Fibroblast of lung (primary cell): ENCODE measurements at regions not wholly inside any gene's neighbourhood (a gene's known extent, or its start where the extent isn't known, plus 50 kb on each side); places are given as distances from the start of the nearest gene placed in this dataset.

Experiments used
- DNase-seq, 2 donors: peaks; one replicate each; pipeline versions ENCODE4 v3.0.0 to v3.0.0-alpha.2; 2010; ENCODE audit warnings: low read depth in 2 of 2
- H2AFZ ChIP-seq: 2 replicates; pipeline ENCODE4 v1.5.1; 2012; ENCODE audit warnings: low read length, control low read depth, inconsistent platforms
- H3K27ac ChIP-seq: 2 replicates; pipeline ENCODE4 v1.5.1; 2011; ENCODE audit warnings: low read length, control low read depth; ENCODE audit not compliant: insufficient read depth
- H3K27me3 ChIP-seq: 2 replicates; pipeline ENCODE4 v1.5.1; 2011; ENCODE audit warnings: mild to moderate bottlenecking, low read length; ENCODE audit not compliant: control insufficient read depth, insufficient read depth
- H3K36me3 ChIP-seq: 2 replicates; pipeline ENCODE4 v1.5.1; 2011; ENCODE audit warnings: low read length; ENCODE audit not compliant: control insufficient read depth, insufficient read depth
- H3K4me1 ChIP-seq: 2 replicates; pipeline ENCODE4 v1.5.1; 2011; ENCODE audit warnings: low read length; ENCODE audit not compliant: control insufficient read depth, insufficient read depth; ENCODE audit errors: extremely low read depth
- H3K4me2 ChIP-seq: 2 replicates; pipeline ENCODE4 v1.5.1; 2011; ENCODE audit warnings: low read length, control low read depth; ENCODE audit not compliant: insufficient read depth; ENCODE audit errors: extremely low read depth
- H3K4me3 ChIP-seq, 4 experiments: fragments of 200-600 bp in 1 of 4; sonication (generic) in 1 of 4; replicated peaks in 1 of 4; 2 replicates each; pipeline ENCODE4 v1.5.1; 2011 to 2016; ENCODE audit warnings: low read length in 4 of 4, low read depth in 3 of 4, mild to moderate bottlenecking in 3 of 4, control low read depth in 2 of 4, inconsistent platforms in 1 of 4, mixed read lengths in 1 of 4; ENCODE audit not compliant: insufficient read depth in 1 of 4; ENCODE audit errors: control extremely low read depth in 1 of 4
- H3K79me2 ChIP-seq: 2 replicates; pipeline ENCODE4 v1.5.1; 2012; ENCODE audit warnings: mild to moderate bottlenecking, low read length, inconsistent platforms; ENCODE audit not compliant: control insufficient read depth, insufficient read depth
- H3K9ac ChIP-seq: 2 replicates; pipeline ENCODE4 v1.5.1; 2011; ENCODE audit warnings: mild to moderate bottlenecking, low read length, control low read depth; ENCODE audit not compliant: insufficient read depth
- H3K9me3 ChIP-seq: 2 replicates; pipeline ENCODE4 v1.5.1; 2012; ENCODE audit warnings: low read depth, low read length; ENCODE audit not compliant: control insufficient read depth, insufficient read depth
- H4K20me1 ChIP-seq: 2 replicates; pipeline ENCODE4 v1.5.1; 2011; ENCODE audit warnings: low read length; ENCODE audit not compliant: control insufficient read depth, insufficient read depth; ENCODE audit errors: extremely low read depth
- CTCF ChIP-seq, 2 donors: IDR thresholded peaks in 1 of 2; conservative IDR thresholded peaks in 1 of 2; 1 replicate in 1 of 2; 2 replicates in 1 of 2; pipeline ENCODE4 v1.5.1; 2011 to 2012; ENCODE audit warnings: low read length in 2 of 2, control low read depth in 1 of 2, inconsistent platforms in 1 of 2, low read depth in 1 of 2, mild to moderate bottlenecking in 1 of 2
- EZH2 ChIP-seq: IDR thresholded peaks from 2 replicates; pipeline ENCODE4 v1.5.1; 2012; ENCODE audit warnings: low read length, control low read depth, mild to moderate bottlenecking; ENCODE audit errors: missing control alignments

GRCh38 chr4:7141151-7141834 is 51.0 kb upstream of the SORCS2 start:
- H3K27ac ChIP-seq: no peak overlapping the region
- H3K79me2 ChIP-seq: no peaks in the 10 kb centered on the region
- no peaks in the 10 kb centered on the region for H3K4me1 ChIP-seq
- no peaks in the 10 kb centered on the region for H3K9me3 ChIP-seq
- H4K20me1 ChIP-seq: no peaks in the 10 kb centered on the region
- H3K9ac ChIP-seq: no peak overlapping the region
- H3K4me3 ChIP-seq: no peak overlapping the region
- H2AFZ ChIP-seq: no peak overlapping the region
- H3K36me3 ChIP-seq: no peaks in the 10 kb centered on the region
- no peak for DNase-seq
- no peak for TF ChIP-seq EZH2
- TF ChIP-seq CTCF (conservative IDR thresholded peaks at IDR 0.05 in 1 of 2, IDR thresholded peaks at IDR 0.05 in 1 of 2; ENCODE audit: low read depth in 1 of 2, low read length in 2 of 2): no peak
- H3K4me2 ChIP-seq: no peak overlapping the region
- H3K27me3 ChIP-seq: no peaks in the 10 kb centered on the region

GRCh38 chr4:7140692-7141069 is 51.7 kb upstream of the SORCS2 start:
- Histone ChIP-seq H3K4me3 (no peak overlapping the region), H3K4me1 (no peaks in the 10 kb centered on the region), H3K9me3 (no peaks in the 10 kb centered on the region), H2AFZ (no peak overlapping the region), H3K36me3 (no peaks in the 10 kb centered on the region), H4K20me1 (no peaks in the 10 kb centered on the region), H3K27ac (no peak overlapping the region), H3K27me3 (no peaks in the 10 kb centered on the region), H3K4me2 (no peak overlapping the region), H3K9ac (no peak overlapping the region), H3K79me2 (no peaks in the 10 kb centered on the region)
- no peak for DNase-seq
- TF ChIP-seq CTCF (conservative IDR thresholded peaks at IDR 0.05 in 1 of 2, IDR thresholded peaks at IDR 0.05 in 1 of 2; ENCODE audit: low read depth in 1 of 2, low read length in 2 of 2) (no peak), EZH2 (no peak)

- no peak for TF ChIP-seq EZH2
- no peak for TF ChIP-seq CTCF (conservative IDR thresholded peaks at IDR 0.05 in 1 of 2, IDR thresholded peaks at IDR 0.05 in 1 of 2; ENCODE audit: low read depth in 1 of 2, low read length in 2 of 2)
- Histone ChIP-seq H4K20me1 (no peaks in the 10 kb centered on the region), H3K9ac (no peak overlapping the region), H2AFZ (no peak overlapping the region), H3K9me3 (no peaks in the 10 kb centered on the region), H3K27ac (no peak overlapping the region), H3K79me2 (no peaks in the 10 kb centered on the region), H3K4me1 (peaks cover 4% of the 10 kb centered on the region), H3K27me3 (no peaks in the 10 kb centered on the region), H3K4me2 (no peak overlapping the region), H3K36me3 (no peaks in the 10 kb centered on the region), H3K4me3 (no peak overlapping the region)
- no peak for DNase-seq
These were observed 52.2 kb upstream of the SORCS2 start for GRCh38 chr4:7140062-7140691.
